ENCODE measurements at regions not wholly inside any gene's neighbourhood (a gene's known extent, or its start where the extent isn't known, plus 50 kb on each side); places are given as distances from the start of the nearest gene placed in this dataset.

DNA sequence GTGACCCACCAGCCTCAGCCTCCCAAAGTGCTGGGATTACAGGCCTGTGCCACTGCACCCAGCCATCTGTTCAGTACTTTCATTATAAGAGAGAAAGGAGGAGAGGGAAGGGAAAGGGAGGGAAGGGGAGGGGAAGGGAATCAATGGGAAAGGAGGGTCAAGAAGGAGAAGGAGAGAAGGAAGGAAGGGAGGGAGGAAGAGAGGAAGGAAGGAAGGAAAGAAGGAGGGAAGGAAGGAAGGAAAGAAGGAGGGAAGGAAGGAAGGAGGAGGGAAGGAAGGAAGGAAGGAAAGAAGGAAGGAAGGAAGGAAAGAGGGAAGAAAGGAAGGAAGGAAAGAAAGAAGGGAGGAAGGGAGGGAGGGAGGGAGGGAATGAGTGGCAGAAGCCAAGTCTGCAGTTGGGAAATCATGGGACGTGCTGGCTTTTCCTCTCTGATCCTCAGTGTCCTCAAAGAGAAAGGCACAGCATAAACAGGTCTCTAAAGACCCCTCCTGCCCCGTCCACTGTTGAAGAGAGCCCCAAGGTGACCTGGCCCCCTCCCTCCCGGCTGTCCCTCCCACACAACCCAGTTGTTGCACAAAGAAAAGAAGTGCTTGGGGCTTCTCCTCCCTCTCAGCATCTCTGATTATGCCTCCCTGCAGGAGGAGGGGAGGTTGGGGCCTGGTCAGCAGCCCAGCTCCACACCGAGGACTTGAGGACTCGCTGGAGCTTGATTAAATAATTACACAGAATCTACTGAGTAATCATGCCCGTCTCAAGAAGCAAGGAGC, 69.1 kb upstream of the TOP1 start:
- DNase-seq (ENCODE audit: low read depth): no peak

DNA sequence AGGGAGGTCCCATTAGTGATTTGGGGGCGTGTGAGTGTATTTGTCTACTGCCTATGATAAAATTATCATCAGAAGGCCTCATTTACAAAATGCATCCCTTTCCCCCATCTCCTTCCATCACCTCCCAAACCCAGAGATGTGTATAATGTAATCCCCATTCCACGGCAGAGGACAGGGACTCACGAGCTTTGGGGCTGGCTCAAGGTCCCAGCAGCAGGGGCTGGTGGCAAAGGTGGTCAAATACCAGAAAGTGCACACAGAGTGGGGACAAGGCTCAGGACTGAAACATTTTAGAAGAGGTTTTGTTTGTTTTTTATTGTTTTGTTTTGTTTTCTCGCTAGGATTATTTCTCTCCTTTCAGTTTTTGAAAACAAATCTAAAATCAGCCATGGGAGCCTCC, 68.5 kb upstream of the TOP1 start:
- no peak for DNase-seq (ENCODE audit: low read depth)

DNA sequence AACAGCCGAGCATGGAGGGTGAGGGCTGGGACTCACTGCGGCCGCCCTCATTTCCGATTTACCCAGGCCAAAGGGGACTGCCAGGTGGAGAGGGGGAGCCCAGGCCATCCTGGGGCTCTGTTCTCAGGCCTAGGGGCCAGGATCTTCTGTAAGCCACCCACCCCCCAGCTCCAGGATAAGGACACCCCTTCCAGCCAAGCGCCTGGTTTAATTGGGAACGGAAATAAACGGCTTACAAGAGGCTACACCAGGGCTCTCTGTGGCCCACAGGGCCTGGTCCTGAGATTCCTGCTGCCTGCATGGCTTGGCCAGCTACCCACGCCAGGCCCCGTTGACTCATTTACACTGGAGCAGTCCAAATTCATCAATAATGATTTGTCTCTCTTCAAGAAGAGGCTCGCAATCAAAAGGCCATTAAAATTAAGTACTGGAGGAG, 68.1 kb upstream of the TOP1 start:
- no peak for DNase-seq (ENCODE audit: low read depth)

DNA sequence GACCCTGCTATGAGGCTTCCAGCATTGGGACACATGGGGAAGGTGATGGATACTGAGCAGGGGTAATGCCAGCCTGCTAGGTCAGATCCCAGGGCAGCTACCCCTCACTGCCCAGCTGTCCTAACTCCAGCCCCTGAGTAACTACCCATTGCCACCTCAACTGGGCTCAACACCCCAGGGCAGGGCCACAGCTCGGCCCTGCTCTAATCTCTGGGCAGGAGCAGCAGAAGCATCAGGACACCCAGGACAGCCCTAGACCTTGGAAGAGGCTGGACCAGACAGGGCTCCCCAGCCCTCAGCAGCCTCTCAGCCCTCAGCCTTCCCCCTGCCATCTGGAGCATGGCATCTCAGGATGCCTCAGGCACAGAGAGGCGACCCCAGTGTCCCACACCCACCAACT, 67.4 kb upstream of the TOP1 start:
- no peak for DNase-seq (ENCODE audit: low read depth)

DNA sequence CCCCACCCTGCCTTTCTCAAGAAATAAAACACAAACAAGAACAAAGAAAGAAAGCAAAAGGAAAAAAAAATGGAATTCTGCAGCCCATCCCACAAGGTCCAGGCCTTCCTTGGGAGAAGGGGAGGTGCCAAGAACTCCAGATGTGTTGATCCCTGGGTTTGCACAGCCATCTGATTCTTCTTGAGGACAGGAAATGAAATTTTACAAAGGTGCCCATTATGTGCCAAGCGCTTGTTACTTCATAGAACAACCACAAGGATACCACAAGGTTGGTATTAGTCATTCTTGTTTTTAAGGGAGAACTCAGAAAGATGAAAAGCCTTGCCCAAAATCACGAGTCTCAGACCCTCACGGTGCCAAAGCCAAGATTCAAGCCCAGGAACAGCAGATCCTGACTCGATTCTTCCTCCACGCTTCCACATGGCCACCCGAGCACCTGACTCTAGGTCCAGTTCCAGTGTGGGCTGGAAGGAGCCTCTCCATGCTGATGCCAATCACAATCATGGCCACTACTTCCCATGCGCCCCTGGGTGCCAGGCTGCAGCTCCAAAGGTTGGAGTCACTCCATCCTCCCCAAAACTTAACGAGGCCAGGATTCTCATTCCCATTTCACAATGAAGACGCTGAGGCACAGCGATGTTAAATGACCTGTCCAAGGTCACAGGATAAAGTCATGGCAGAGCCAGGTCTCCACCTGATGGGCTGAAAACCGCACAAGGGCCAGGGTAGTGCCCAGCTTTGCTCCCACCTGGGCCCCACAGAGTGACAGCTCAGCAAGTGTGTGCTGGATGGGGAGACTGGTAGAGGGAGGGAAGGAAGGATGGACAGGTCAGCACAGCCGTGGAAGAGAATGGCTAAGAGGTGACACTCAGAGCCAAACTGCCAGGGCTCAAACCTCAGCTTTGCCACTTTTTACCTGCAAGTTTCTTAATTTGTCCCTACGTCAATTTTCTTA, 66.7 kb upstream of the TOP1 start:
- no peak for DNase-seq (ENCODE audit: low read depth)

DNA sequence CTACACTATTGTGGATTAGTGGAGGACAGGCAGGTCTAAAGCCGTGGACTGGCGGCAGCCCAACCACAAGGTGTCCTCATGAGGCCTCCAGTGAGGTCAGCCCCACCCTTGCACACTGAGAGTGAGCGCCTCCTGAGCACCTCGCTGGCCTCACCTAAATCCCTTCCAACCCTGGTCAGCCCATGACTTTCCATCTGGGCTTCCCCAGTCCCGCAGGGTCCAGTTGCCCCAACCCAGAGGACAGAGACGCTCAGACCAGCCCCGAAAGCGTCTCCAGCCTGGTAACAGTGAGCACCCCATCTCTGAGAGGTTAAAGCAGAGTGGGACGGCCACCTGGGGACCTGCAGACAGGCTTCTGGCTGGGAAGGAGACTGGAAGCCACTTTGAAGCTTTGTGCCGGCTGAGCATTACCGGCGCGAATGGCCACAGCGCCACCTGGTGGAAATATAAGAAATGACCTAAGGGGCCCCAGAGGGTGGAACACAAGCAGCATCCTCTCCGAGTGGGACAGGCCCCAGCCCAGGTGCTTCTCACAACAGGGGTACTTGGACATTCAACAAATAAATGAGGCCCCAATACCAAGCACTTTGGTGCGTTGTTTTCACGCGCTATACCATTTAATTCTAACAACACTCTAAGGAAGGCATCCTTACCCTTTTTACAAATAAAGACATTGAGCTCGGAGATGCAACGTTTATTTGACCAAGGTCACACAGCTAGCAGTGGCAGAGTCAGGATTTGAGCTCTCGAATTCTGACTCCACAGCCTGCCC, 65.7 kb upstream of the TOP1 start:
- no peak for DNase-seq (ENCODE audit: low read depth)

DNA sequence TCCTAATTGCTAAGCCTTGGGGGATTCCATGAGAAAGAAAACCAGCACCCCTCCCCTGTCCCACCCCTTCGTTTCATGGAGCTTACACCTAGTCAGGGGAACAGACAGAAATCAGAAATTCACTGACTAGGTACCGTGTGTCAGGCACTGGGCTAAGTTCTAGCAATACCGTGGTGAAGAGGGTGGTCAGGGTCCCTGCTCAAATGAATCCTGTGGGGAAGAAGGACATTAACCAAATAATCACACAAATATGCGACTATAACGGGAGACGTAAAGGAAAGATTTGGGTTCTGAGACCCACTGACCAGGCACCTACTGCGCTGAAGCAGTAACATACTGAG, 65.1 kb upstream of the TOP1 start:
- no peak for DNase-seq (ENCODE audit: low read depth)

DNA sequence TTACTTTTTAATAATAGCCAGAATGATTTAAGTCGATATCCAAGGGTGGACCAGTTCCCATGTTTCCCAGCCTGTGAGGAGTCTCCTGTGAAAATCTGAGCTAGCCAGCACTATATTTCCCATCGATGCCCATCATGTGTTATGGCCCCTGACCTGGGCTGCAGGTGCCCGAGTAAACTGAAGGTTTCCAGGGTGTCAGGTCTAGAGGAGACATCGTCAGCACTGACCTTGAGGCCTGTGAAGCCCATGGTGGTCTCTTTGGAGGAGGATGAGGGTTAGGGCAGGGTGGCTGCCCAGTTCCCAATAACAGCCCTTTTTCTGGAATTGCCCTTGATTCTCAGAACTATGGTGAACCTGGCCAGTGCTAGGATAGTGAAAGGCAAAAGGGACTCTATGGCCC, 63.0 kb upstream of the TOP1 start:
- DNase-seq (ENCODE audit: low read depth): no peak

DNA sequence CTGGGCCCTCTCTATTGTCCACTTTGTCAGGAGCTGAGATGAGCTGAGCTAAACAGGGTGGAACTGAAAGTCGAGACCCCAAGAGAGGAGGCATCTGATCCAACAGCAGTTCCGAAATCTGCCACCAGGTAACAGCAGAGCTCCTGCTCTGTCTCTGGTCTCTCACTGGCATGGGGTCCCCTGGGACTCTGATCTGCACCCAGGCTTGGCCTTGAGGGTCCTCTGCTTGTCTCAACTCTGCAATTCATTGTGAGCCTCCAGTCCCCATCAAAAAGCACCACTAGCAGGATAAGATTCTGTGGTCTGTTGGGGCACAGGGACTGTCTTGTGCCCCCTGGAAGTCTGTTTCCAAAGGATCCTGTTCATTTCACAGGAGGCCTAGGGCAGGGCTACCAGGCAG, 62.5 kb upstream of the TOP1 start:
- DNase-seq (ENCODE audit: low read depth): no peak

DNA sequence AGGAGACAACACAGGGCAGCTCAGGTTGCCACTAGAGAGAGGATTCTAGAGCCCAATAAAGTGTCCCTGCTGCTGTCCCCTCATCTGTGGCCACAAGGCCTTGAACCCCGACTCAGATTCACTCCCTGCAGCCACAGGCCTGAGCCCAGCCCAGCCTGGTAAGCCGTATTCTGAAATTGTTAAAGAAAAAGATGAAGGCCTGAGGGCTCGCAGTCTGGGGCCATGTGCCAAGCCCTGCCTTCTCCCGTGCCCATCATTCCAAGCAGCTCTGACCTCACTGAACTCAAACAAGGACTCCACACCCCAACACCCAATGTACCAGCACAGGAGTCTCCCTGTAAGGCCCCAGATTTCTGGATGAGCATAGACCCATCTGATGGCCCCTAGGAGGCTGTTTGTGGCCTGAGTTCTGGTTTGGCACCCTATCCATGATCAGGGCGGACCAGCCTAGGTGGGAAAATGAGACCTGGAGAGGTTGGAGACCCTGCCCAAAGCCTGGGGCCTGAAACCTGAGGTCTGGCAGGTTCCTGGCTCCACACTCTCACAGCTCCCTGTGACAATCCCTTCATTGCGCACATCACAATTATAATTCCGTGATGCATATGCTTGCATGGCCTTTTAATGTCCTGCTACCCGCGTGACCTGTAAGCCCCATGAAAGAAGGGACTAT, 62.0 kb upstream of the TOP1 start:
- no peak for DNase-seq (ENCODE audit: low read depth)

DNA sequence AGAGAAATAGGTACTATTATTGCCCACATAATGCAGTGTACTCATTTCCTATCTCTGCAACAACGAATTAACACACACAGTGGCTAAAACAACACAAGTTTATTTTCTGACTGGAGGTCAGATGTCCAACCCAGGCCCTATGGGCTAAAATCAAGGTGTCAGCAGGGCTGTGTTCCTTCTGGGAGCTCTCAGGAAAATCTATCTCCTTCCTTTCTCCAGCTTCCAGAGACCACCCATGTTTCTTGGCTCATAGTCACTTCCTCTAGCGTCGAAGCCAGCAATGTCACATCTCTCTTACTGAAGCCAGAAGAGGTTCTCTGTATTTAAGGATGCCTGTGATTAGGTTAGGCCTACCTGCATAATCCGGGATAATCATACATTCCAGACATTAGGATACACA, 60.9 kb upstream of the TOP1 start:
- DNase-seq (ENCODE audit: low read depth): no peak

DNA sequence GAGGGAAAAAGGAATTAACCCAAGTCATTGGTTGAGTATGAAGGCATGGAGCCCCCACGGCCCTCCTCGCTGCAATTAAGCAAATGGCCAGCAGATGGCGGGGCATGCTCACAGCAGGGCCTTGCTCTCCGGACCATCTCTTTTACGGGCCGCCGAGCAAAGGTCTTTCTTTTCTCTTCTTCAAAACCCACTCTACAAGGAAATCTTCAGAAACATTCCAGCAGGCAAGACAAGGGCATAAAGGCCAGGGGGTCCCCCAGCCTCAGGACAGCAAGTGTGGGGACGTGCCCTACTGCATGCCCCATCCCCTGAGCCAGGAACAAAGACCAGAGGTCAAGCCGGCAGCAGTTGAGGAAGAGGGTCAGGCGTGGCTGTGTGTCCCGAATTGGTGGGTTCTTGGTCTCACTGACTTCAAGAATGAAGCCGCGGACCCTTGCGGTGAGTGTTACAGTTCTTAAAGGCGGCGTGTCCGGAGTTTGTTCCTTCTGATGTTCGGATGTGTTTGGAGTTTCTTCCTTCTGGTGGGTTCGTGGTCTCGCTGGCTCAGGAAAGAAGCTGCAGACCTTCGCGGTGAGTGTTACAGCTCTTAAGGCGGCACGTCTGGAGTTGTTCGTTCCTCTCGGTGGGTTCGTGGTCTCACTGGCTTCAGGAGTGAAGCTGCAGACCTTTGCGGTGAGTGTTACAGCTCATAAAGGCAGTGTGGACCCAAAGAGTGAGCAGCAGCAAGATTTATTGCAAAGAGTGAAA, 59.6 kb upstream of the TOP1 start:
- DNase-seq (ENCODE audit: low read depth): peak; percentile 34

DNA sequence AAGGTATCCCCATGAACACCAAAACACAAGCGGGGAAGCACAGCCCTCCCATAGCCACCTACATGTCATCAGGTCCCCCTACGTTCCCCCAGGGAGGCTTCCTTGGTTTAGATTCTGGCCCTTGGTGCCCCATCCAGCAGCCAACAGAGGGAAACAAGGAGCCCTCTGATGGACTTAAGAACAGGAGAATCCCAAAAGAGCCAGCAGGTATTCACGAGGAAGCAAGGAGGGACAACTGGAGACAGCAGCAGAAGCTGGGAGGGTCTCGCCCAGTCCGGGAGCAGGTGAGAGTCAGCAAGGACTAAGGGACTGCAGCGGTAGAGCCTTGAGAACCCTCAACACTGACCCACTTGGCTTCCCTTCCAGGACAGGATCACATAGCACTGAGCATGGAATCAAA, 58.4 kb upstream of the TOP1 start:
- no peak for DNase-seq (ENCODE audit: low read depth)

DNA sequence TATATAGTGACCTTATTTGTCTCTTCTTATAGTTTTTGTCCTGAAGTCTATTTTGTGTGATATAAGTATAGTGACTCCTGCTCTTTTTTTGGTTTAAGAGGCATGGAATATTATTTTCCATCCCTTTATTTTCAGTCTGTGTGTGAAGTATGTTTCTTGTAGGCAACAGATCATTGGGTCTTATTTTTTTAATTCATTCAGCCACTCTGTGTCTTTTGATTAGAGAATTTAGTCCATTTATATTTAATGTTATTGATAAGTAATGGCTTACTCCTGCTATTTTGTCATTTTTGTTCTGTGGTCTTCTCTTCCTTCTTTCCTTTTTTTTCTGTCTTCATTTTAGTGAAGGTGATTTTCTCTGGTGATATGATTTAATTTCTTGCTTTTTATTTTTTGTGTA, 51.4 kb upstream of the TOP1 start:
- DNase-seq (ENCODE audit: low read depth): no peak

DNA sequence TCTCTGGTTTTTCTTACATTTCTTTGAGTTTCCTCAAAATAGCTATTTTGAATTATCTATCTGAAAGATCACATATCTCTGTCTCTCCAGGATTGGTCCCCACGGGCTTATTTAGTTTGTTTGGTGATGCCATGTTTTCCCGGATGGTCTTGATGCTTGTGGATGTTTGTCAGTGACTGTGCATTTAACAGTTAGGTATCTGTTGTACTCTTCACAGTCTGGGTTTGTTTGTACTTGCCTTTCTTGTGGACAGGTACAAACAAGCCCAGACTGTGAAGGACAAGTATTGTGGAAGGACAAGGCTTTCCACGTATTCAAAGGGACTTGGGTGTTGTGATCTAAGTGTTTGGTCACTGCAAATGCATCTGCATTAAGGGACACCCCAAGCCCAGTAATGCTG, 49.9 kb upstream of the TOP1 start:
- DNase-seq (ENCODE audit: low read depth): no peak
